ENCODE measurements at regions not wholly inside any gene's neighbourhood (a gene's known extent, or its start where the extent isn't known, plus 50 kb on each side); places are given as distances from the start of the nearest gene placed in this dataset.

DNA sequence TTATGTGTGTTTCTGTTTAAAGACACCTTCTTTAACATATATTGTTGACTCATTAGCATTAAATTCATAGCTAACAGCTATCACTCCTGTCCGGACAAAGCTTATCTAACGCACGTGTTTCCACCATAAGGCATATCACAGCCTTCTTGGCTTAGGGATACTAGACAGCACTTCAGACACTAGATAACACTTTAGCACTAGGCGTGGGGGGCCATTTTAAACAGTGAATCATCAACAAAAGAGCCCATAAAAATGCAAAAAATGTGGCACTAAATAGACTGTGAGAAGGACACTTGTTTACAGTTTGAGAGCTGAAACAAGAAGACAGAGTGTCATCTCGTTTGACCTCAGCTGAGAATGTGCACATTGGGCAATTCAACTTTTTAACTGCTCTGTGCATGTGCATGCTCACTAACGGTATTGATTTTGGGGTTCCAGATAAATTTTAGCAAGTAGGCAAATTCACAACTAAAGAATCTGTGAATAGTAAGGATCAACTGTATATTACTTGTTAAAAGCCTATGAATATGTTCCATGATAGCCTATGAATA is 58.9 kb upstream of the RAI2 start:
- no peak for DNase-seq

DNA sequence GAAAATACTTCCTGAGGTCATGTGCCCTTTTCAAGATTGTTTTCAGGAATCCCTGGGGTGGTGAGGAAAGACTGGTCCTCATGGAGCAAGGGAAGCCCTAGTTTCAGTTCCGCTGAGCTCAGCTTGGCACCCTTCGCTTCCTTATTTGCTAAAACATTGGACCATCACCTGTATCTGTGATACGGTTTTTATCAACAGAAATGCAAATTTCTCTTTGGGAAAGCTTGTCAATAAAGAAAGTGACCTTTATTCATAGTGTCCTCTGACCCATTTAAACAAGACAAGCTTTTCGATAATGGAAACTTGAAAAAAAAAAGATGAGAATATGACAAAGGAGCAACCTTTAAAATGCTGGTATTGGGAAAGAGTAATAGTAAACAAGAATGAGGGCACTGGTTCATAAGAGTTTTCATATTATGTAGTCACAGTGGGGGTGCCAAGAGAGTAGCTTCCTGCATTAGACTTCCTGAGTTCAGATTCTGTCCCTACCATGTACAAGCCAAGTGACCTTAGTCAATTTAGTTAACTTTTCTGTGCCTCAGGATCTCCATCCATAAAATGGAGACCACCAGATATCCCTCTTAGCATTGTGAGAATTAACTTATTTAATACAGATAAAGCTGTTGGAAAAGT is 57.0 kb upstream of the RAI2 start:
- no peak for DNase-seq

DNA sequence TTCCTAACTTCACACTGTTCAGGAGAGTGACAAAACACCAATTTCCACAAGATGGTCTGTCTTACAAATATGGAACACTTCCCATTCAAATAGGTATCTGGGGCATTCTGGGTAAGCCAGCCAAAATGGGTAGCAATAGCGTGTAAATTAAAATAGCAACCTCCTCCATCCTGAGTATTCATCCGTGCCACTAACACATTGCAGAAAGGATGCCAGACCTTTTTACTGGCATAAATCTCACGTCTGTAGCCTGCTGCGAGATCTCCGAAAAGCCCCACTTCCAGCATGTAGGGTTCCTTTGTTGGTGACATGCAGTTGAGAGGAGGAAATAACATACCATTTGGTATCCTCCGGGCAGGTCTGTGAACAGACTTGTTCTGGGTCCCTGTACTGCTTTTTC is 52.7 kb upstream of the RAI2 start:
- DNase-seq = no peak
